Fibroblast of the conjunctiva (primary cell): ENCODE measurements at regions not wholly inside any gene's neighbourhood (a gene's known extent, or its start where the extent isn't known, plus 50 kb on each side); places are given as distances from the start of the nearest gene placed in this dataset.
A peak's percentile ranks its signal among the peaks of the same experiment; 100 is the strongest.

ENCODE experiments used
- DNase-seq: peaks from one replicate; pipeline ENCODE4 v3.0.0-alpha.2; 2010; ENCODE audit warnings: low read depth

DNA sequence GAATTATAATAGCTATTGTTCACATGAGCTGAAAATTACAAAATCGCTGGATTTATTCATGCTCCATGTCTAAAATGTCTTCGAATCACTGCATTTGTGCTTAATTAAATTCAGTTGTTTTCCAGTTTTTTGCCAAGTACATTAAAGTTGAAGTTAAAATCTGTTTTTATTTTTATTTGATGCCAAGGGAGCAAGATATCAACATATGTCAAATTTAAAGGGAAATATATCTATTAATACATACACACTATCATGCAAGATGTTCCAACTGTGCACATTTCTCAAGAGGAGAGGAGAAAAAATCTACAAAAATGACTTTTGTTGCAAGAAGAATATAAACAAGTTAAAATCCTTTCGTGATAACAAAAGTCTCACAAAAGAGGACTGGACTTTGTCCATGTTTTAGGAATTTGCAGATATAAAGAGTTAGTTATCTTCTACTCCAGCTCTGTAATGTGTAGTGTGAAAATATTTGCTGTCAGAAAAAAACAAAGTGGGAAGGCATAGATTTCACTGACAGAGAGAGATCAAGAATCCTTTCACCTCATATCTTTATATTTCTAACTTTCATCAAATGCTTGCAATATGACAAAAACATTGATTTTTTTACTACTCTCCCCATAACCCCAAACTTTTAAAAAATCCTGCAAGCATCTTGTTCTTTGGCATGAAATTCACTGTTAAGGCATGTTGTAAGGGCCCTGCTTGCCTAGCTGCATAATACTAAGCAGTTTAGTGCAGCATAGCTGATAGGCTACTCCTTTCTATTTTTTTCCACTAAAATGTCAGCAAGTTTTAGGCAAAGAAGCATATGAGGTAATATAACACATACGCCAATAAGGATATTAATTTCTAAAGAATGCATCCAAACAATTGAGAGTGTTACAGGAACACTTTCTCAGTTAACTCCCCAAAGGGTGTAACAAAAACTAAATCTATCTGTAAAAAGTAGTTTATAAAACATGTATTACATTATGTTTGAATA, 340.2 kb upstream of the ADAMTS5 start:
- DNase-seq = no peak

DNA sequence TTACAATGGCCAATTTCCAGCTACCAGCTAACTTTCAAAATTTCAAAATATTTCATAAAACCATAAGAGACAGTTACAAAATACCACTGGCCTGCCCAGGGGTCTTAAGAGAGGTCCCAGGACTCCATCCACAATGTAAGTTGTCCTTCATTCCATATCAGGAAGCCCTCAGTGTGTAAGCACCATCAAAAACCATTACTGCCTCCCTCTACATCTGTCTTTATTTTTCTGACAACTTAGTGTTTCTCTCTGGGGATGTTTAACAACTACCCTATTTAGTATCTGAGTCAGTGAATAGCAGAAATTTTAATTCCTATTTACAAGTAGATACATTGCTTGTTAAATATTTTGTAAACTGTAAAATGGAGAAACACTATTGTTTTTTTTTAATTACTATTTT, 339.3 kb upstream of the ADAMTS5 start:
- DNase-seq = no peak

GRCh38 chr21:27301220-27301619, 334.3 kb upstream of the ADAMTS5 start:
- no peak for DNase-seq

DNA sequence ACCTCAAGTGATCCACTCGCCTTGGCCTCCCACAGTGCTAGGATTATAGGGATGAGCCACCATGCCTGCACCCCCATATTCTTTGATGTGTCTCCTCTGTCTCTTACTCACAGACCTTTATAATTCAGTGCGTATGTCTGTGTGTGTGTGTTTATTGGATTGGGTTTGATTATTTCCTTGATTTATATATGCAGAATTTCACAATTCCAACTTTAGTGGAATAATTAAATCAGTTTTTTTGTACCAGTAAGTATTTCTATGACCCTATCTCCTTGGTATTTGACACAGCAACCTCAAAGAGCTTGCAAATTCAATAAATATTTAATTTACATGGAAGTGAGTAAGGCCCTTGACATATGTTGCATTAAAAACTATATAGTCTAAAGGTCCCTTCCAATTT, 333.9 kb upstream of the ADAMTS5 start:
- no peak for DNase-seq

GRCh38 chr21:27298465-27298864, 331.6 kb upstream of the ADAMTS5 start:
- no peak for DNase-seq

- no peak for DNase-seq
These were observed 326.4 kb upstream of the ADAMTS5 start for GRCh38 chr21:27293239-27293638.

DNA sequence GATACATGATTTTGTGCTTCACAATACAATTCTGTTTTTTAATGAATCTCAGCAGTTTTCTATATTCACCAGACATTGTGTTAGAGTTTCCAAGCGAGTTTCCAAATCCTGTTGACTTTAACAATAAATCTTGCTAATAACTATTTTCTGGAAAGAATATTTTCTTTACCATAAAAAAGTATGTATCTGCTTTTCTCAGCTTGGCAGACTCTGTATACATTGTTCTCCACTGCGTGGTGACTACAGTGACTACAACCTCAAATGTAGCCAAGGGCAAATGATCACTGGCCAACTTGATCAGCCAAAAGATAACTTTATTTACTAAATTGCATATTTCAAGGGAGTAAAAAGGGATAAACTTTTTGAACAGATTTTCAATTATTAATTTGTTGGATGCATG, 325.9 kb upstream of the ADAMTS5 start:
- DNase-seq = no peak

DNA sequence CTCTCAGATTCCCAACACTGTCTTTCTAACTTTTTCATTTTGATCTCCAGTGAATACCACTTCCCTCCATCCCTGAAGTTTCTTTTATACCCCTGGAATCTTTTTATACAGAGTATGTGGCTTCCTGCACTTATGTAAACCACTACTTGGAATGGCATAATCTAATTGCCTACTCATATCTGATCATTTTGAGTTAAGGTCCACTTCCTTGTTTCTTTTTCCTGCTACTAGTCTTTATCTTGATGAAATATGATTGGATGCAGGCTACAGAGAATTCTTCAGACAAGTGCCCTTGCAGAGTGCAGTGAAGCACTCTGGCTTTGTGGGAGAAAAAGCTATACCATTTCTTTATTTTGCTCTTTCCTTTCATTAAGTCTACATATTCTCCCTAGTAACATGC, 325.3 kb upstream of the ADAMTS5 start:
- DNase-seq = no peak

DNA sequence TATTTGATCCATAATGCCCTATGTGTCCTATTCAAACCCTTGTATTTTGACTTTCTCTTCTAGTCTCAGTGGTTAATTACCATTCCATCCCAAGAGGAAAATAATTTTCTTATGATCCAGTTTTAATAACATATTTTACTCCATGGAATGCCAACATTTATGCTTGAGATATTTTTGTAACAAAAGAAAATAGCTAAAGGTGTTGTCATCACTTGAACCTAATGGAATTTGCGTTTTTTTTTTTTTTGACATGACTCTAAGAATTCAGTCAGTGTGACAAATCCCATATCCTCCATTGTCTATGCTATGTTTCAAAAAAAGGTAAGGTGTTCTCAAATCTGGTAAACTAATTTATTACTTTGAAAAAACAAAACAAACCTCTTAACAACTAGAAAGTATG, 324.1 kb upstream of the ADAMTS5 start:
- no peak for DNase-seq

DNA sequence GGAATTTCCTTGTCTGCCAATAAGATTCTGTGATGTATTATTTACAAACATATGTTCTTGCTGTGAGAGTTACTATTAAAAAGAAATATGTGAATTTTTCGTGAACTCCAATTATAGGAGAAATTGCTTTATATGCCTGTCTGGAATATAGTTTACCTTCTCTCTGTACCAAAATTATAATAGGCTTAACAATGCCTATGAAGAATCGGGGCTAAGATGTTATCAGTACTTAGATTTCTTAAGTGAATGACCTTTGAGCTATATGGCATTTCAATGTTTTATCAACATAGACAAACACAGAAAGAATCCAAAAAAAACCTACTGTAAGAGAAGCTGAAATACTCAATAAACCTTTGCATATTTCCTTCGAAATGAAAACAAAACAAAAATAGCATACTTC, 323.1 kb upstream of the ADAMTS5 start:
- no peak for DNase-seq

GRCh38 chr21:27286760-27287159, 319.9 kb upstream of the ADAMTS5 start:
- no peak for DNase-seq

DNA sequence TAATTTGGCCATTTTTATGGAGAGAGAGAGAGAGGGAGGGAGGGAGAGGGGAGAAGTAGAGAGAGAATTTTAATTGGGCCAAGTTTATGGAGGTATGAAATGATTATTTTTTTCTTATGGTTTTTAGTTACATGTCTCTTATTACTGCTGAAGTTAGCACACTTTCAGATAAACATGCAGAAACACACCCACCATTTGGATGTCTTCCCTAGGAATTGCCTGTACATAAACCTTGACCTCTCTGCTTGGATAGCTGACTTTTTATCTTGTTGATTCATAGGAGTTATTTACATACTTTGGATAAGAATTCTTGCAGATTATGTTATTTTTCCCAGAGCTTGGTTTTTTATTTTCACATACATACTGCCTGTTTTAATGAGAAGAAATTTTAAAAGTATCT, 310.2 kb upstream of the ADAMTS5 start:
- DNase-seq = no peak

DNA sequence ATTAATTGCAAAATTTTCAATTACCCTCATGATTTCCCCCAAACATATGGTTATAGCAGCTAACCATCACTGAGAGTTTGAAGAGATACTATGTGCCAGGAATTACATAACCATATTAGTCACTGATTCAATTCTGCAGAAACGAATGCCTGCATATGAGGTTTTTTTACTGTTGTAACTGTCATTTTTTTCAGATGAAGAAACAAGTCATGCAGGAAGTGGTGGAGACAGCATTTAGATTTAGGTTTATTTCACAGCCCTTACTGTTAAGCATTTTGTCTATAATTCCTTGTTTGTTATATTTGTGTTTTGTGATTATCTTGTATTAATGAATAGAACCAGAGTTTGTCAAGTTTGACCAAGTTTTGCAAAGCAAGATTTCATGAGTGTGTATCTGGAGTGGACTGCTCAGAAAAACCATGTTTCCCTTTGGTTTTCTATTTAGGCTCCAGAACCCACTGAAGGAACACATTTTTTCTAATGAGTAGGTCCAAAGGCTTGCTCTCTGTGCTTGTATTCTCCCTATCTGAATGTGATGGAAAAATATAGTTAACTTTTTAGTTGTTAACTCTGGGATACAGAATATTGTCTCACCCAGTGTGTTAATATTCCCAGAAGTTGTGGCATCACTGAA, 308.5 kb upstream of the ADAMTS5 start:
- DNase-seq = peak; percentile 24

- DNase-seq = peak; percentile 67
These were observed 302.8 kb upstream of the ADAMTS5 start for GRCh38 chr21:27269644-27270043.

- DNase-seq = no peak
These were observed 301.4 kb upstream of the ADAMTS5 start for GRCh38 chr21:27268290-27268689.

DNA sequence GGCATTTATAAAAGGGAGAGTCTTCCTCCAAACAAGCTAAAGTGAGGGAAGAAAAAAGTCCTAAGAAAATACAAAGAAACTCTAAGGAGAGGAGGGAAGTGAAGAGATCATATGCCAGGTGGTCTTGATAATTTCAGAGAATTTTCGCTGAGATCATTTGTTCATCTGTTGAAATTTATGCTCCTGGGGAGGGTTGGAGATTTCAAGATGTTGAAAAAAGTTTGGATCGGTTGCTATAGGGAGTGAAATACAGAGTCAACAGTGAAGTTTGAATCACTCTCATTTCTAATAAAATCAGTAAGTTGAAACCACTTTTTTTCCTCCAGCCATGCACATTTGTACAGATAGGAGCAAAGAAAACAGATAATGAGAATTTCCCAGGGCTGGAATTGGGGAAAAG, 299.1 kb upstream of the ADAMTS5 start:
- DNase-seq = no peak

DNA sequence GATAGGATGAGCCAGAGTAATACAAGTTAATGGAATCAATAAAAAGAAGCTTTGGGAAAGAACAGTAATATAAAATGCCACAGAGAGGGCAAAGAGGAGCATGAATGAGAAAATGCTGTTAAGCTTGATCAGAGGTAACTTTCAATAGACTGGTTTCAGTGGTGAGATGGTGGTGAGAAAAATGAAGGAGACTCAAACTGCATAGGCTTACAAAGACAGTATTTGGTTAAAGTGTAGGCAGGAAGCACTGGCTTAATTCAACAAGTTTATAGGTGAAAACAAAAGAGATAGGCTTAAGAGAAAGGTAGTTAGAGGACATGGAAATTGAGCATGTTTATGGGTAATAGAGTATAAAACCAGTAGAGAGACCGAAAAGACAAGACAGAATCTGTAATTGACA, 298.6 kb upstream of the ADAMTS5 start:
- no peak for DNase-seq

DNA sequence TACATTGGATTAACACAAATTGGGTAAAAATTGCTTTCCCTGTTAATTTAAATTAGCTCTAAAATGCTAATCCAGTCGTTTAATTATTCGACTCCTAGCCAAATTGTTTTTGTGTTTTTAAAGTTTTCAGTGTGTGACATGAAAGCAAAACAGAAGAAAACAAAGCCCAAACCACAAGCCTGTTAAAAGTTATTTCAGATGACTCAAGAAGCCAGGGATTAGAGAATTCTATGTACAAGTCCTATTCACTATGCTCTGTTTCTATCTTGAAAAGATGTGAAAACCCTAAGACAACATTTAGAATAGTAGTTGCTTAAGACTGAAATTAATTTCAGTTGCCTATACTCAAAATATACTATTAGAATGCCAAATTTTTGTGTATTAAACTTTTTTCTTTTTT, 294.8 kb upstream of the ADAMTS5 start:
- no peak for DNase-seq

- no peak for DNase-seq
These were observed 293.8 kb upstream of the ADAMTS5 start for GRCh38 chr21:27260728-27261127.

DNA sequence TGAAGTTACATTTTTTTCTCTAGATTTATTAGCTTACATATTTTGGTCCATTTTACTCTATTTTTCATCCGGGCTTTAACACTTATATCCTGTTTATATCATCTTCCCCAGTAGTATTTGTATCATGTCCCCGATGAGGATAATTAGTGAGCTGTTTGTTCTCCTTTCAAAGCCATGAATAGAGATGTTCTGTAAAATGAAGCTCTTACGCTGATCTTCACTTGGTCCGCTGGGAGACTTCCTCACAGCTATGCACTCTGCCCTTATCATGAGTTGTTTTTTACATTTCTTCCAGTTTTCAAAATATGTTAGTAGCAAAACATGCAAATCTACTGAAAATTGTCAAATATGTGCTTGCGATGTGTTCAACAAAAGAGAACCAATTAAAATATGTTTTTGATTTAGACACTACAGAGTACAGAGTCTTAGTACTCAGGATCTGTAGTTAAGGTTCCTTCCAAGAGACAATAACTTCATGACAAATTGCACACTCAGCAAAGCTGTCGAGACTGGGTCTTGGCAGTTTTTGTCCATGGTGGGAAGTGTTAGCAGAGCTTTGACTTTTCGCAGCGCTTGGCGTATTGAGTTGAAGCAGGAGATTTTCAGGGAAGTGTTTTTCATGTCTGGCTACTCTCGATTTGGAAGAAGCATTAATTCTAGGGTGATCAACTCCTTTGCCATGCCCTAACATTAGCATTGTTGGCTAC, 292.0 kb upstream of the ADAMTS5 start:
- no peak for DNase-seq

GRCh38 chr21:27257908-27258556, 291.1 kb upstream of the ADAMTS5 start:
- DNase-seq = no peak

- DNase-seq = no peak
These were observed 290.3 kb upstream of the ADAMTS5 start for GRCh38 chr21:27257226-27257625.
